ENCODE measurements at regions not wholly inside any gene's neighbourhood (a gene's known extent, or its start where the extent isn't known, plus 50 kb on each side); places are given as distances from the start of the nearest gene placed in this dataset.

GRCh38 chr3:64861684-64862083, 173.9 kb upstream of the ADAMTS9 start (continued):
- no peak for TF ChIP-seq ZNF777 (tag by site-specific recombination; IDR thresholded peaks at IDR 0.05; ENCODE audit: borderline replicate concordance)

DNA sequence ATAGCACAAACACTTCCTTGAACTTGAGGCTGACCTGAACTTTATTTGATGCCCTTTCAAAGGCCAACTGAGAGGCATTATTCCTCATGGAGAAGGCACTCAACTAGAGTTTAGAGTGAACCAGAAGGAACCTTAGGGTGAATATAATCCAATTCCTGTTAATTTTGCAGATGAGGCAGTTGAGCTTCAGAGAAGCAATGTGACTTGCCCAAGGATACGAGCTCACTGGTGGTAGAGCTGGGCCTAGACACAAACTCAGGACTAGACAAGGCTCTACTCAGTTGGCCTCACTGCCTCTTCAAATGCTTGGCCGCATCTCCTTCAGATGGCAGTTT, 172.7 kb upstream of the ADAMTS9 start:
- Histone ChIP-seq H3K9me3 (ENCODE audit: control insufficient read depth, insufficient read depth, low read depth, low read length) (no peaks in the 10 kb centered on the region), H3K4me3 (ENCODE audit: low read depth, low read length) (no peak overlapping the region), H3K4me1 (ENCODE audit: control insufficient read depth, insufficient read depth, low read length) (no peaks in the 10 kb centered on the region), H3K36me3 (ENCODE audit: control insufficient read depth in 2 of 2, insufficient read depth in 1 of 2, low read length in 2 of 2) (no peaks in the 10 kb centered on the region), H3K27ac (ENCODE audit: extremely low read depth, low read depth, low read length) (no peak overlapping the region)
- POLR2A ChIA-PET: no interaction called here
- CTCF ChIA-PET: no interaction called here
- TF ChIP-seq ZNF223 (tag by site-specific recombination; IDR thresholded peaks at IDR 0.05): no peak
- no peak for TF ChIP-seq ZNF433 (tag by site-specific recombination; IDR thresholded peaks at IDR 0.05; ENCODE audit: low read depth)
- TF ChIP-seq ZNF629 (tag by site-specific recombination; IDR thresholded peaks at IDR 0.05): no peak
- no peak for TF ChIP-seq WT1 (tag by site-specific recombination; IDR thresholded peaks at IDR 0.05)
- TF ChIP-seq ZNF148 (tag by site-specific recombination; IDR thresholded peaks at IDR 0.05; ENCODE audit: borderline replicate concordance): no peak
- no peak for TF ChIP-seq ZNF585B (tag by site-specific recombination; IDR thresholded peaks at IDR 0.05)
- TF ChIP-seq ZNF777 (tag by site-specific recombination; IDR thresholded peaks at IDR 0.05; ENCODE audit: borderline replicate concordance): no peak
- TF ChIP-seq ZNF23 (tag by site-specific recombination; IDR thresholded peaks at IDR 0.05; ENCODE audit: borderline replicate concordance): no peak
- TF ChIP-seq, protein P1, sequence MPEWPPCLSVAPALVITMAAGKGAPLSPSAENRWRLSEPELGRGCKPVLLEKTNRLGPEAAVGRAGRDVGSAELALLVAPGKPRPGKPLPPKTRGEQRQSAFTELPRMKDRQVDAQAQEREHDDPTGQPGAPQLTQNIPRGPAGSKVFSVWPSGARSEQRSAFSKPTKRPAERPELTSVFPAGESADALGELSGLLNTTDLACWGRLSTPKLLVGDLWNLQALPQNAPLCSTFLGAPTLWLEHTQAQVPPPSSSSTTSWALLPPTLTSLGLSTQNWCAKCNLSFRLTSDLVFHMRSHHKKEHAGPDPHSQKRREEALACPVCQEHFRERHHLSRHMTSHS (tag by site-specific recombination; IDR thresholded peaks at IDR 0.05): no peak
- no peak for TF ChIP-seq PBX3 (CRISPR knock-in tag; IDR thresholded peaks at IDR 0.05)
- TF ChIP-seq ZBTB1 (tag by site-specific recombination; IDR thresholded peaks at IDR 0.05): no peak
- TF ChIP-seq REPIN1 (tag by site-specific recombination; IDR thresholded peaks at IDR 0.05; ENCODE audit: low read depth): no peak
- TF ChIP-seq ZNF510 (tag by site-specific recombination; IDR thresholded peaks at IDR 0.05; ENCODE audit: insufficient replicate concordance): no peak
- TF ChIP-seq, protein P2, sequence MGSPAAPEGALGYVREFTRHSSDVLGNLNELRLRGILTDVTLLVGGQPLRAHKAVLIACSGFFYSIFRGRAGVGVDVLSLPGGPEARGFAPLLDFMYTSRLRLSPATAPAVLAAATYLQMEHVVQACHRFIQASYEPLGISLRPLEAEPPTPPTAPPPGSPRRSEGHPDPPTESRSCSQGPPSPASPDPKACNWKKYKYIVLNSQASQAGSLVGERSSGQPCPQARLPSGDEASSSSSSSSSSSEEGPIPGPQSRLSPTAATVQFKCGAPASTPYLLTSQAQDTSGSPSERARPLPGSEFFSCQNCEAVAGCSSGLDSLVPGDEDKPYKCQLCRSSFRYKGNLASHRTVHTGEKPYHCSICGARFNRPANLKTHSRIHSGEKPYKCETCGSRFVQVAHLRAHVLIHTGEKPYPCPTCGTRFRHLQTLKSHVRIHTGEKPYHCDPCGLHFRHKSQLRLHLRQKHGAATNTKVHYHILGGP (tag by site-specific recombination; IDR thresholded peaks at IDR 0.05): no peak
- no peak for TF ChIP-seq ZNF391 (tag by site-specific recombination; IDR thresholded peaks at IDR 0.05; ENCODE audit: borderline replicate concordance, low read depth)
- no peak for TF ChIP-seq SETDB1 (IDR thresholded peaks at IDR 0.05; ENCODE audit: insufficient read length, low read length)
- no peak for TF ChIP-seq ZNF24 (tag by site-specific recombination; IDR thresholded peaks at IDR 0.05)

Data from HEK293 (cell line).